GM12878 (cell line): ENCODE measurements at regions not wholly inside any gene's neighbourhood (a gene's known extent, or its start where the extent isn't known, plus 50 kb on each side); places are given as distances from the start of the nearest gene placed in this dataset.

ENCODE experiments used
- BACH1 ChIP-seq: fragments of 450-650 bp; IDR thresholded peaks from 2 replicates; pipeline ENCODE4 v1.6.1; 2017; ENCODE audit warnings: mild to moderate bottlenecking, borderline replicate concordance
- BMI1 ChIP-seq: fragments of 450-650 bp; IDR thresholded peaks from 2 replicates; pipeline ENCODE4 v1.6.1; 2016; ENCODE audit warnings: mild to moderate bottlenecking, moderate library complexity, borderline replicate concordance
- CBX3 ChIP-seq: fragments of 200-600 bp; sonication (generic); IDR thresholded peaks from 2 replicates; pipeline ENCODE4 v1.6.1; 2016; ENCODE audit warnings: low read depth, borderline replicate concordance
- CEBPB ChIP-seq, 2 experiments: fragments of 150-350 bp in 1 of 2; IDR thresholded peaks; 2 replicates each; pipeline ENCODE4 v1.6.1; 2012 to 2014; ENCODE audit warnings: low read depth in 2 of 2, low read length in 2 of 2, borderline replicate concordance in 1 of 2, inconsistent platforms in 1 of 2
- FOS ChIP-seq: IDR thresholded peaks from 3 replicates; pipeline ENCODE4 v1.6.1; 2011; ENCODE audit warnings: borderline replicate concordance; ENCODE audit not compliant: insufficient read length; ENCODE audit errors: extremely low read depth
- HSF1 ChIP-seq: fragments of 150-350 bp; IDR thresholded peaks from 2 replicates; pipeline ENCODE4 v1.6.1; 2014; ENCODE audit warnings: mild to moderate bottlenecking, low read depth, low read length
- NFIC ChIP-seq: IDR thresholded peaks from 2 replicates; pipeline ENCODE4 v1.6.1; 2012; ENCODE audit warnings: low read depth, mild to moderate bottlenecking, inconsistent platforms, low read length, moderate library complexity
- NFXL1 ChIP-seq: fragments of 450-650 bp; IDR thresholded peaks from 2 replicates; pipeline ENCODE4 v1.6.1; 2017; ENCODE audit warnings: antibody characterized with exemption, mild to moderate bottlenecking, borderline replicate concordance
- POU2F2 ChIP-seq: IDR thresholded peaks from 3 replicates; pipeline ENCODE4 v1.6.1; 2011; ENCODE audit warnings: low read depth, mild to moderate bottlenecking, low read length, borderline replicate concordance
- RBBP5 ChIP-seq: fragments of 200-600 bp; sonication (generic); conservative IDR thresholded peaks from 2 replicates; pipeline ENCODE4 v1.6.1; 2016
- RELA ChIP-seq: fragments of 450-650 bp; IDR thresholded peaks from 2 replicates; pipeline ENCODE4 v1.8.0; 2014; ENCODE audit warnings: borderline replicate concordance; ENCODE audit not compliant: partially characterized antibody
- RELB ChIP-seq: fragments of 450-650 bp; IDR thresholded peaks from 2 replicates; pipeline ENCODE4 v1.6.1; 2017; ENCODE audit warnings: low read depth, mild to moderate bottlenecking, moderate library complexity
- REST ChIP-seq: IDR thresholded peaks from 2 replicates; pipeline ENCODE4 v1.6.1; 2012; ENCODE audit warnings: mild to moderate bottlenecking, low read depth, low read length
- SMC3 ChIP-seq: IDR thresholded peaks from 2 replicates; pipeline ENCODE4 v1.6.1; 2011; ENCODE audit warnings: low read length, improper control_type of control experiment, borderline replicate concordance
- SP1 ChIP-seq: IDR thresholded peaks from one replicate; pipeline ENCODE4 v1.6.1; 2011; ENCODE audit warnings: low read depth, low read length
- STAT1 ChIP-seq: fragments of 450-650 bp; conservative IDR thresholded peaks from 2 replicates; pipeline ENCODE4 v1.6.1; 2014; ENCODE audit warnings: antibody characterized with exemption, mild to moderate bottlenecking
- STAT3 ChIP-seq: IDR thresholded peaks from 2 replicates; pipeline ENCODE4 v1.6.1; 2011; ENCODE audit warnings: low read depth, low read length, improper control_type of control experiment
- TBL1XR1 ChIP-seq: IDR thresholded peaks from 2 replicates; pipeline ENCODE4 v1.6.1; 2012; ENCODE audit warnings: low read depth, low read length, improper control_type of control experiment
- USF1 ChIP-seq: IDR thresholded peaks from 2 replicates; pipeline ENCODE4 v1.6.1; 2011; ENCODE audit warnings: borderline replicate concordance, low read depth, mild to moderate bottlenecking, moderate library complexity, mixed read lengths, low read length; ENCODE audit not compliant: insufficient read depth; ENCODE audit errors: extremely low read length
- ZNF207 ChIP-seq: fragments of 450-650 bp; IDR thresholded peaks from 2 replicates; pipeline ENCODE4 v1.6.1; 2014; ENCODE audit warnings: antibody characterized with exemption, mild to moderate bottlenecking, borderline replicate concordance
- ZNF384 ChIP-seq: IDR thresholded peaks from 2 replicates; pipeline ENCODE4 v1.6.1; 2012; ENCODE audit warnings: low read depth, mild to moderate bottlenecking, low read length, improper control_type of control experiment, borderline replicate concordance
- ZSCAN29 ChIP-seq: fragments of 450-650 bp; IDR thresholded peaks from 2 replicates; pipeline ENCODE4 v1.6.1; 2017; ENCODE audit warnings: mild to moderate bottlenecking, moderate library complexity
- TF ChIP-seq, protein P1 (sequence below), 3 experiments: IDR thresholded peaks in 2 of 3; conservative IDR thresholded peaks in 1 of 3; 2 replicates each; pipeline ENCODE4 v1.5.1; 2011; ENCODE audit warnings: low read depth in 3 of 3, low read length in 3 of 3, mild to moderate bottlenecking in 3 of 3, control low read depth in 2 of 3, moderate library complexity in 2 of 3, inconsistent platforms in 1 of 3, mixed read lengths in 1 of 3; ENCODE audit not compliant: control insufficient read depth in 2 of 3, insufficient read depth in 1 of 3; ENCODE audit errors: extremely low read depth in 1 of 3

GRCh38 chr3:178436773-178437172, 99.5 kb upstream of the KCNMB2 start (continued):
- TF ChIP-seq USF1 (no peak), TBL1XR1 (no peak), HSF1 (no peak), REST (no peak), BMI1 (no peak), CEBPB (IDR thresholded peaks at IDR 0.05; ENCODE audit: borderline replicate concordance in 1 of 2, low read depth in 2 of 2, low read length in 2 of 2) (no peak), POU2F2 (no peak), RELA (no peak), SP1 (no peak), ZNF384 (peak; percentile 60; the same call in 1 of the 2 replicates), ZNF207 (no peak), NFIC (peak; percentile 34; the same call in 1 of the 2 replicates), RELB (no peak), SMC3 (peak; percentile 77), NFXL1 (no peak), STAT3 (no peak), FOS (no peak), BACH1 (no peak), STAT1 (no peak), CBX3 (no peak), ZSCAN29 (no peak), RBBP5 (no peak)
- TF ChIP-seq, protein P1, sequence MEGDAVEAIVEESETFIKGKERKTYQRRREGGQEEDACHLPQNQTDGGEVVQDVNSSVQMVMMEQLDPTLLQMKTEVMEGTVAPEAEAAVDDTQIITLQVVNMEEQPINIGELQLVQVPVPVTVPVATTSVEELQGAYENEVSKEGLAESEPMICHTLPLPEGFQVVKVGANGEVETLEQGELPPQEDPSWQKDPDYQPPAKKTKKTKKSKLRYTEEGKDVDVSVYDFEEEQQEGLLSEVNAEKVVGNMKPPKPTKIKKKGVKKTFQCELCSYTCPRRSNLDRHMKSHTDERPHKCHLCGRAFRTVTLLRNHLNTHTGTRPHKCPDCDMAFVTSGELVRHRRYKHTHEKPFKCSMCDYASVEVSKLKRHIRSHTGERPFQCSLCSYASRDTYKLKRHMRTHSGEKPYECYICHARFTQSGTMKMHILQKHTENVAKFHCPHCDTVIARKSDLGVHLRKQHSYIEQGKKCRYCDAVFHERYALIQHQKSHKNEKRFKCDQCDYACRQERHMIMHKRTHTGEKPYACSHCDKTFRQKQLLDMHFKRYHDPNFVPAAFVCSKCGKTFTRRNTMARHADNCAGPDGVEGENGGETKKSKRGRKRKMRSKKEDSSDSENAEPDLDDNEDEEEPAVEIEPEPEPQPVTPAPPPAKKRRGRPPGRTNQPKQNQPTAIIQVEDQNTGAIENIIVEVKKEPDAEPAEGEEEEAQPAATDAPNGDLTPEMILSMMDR (IDR thresholded peaks at IDR 0.05 in 2 of 3, conservative IDR thresholded peaks at IDR 0.05 in 1 of 3; ENCODE audit: control insufficient read depth in 2 of 3, extremely low read depth in 1 of 3, insufficient read depth in 1 of 3, low read depth in 3 of 3, low read length in 3 of 3) = peak; percentile 28 to 57 (median 51); a peak in 5 of 6 replicates
